Mucosa of gallbladder (tissue), 1 donor: ENCODE measurements at regions not wholly inside any gene's neighbourhood (a gene's known extent, or its start where the extent isn't known, plus 50 kb on each side); places are given as distances from the start of the nearest gene placed in this dataset.

Experiments used
- DNase-seq: peaks from one replicate; pipeline ENCODE4 v3.0.0-alpha.2; 2020; ENCODE audit warnings: low spot score
- donor health status: DM: no; HTN: no; CAD: no.

GRCh38 chr15:95958382-95958781, 372.1 kb upstream of the NR2F2 start:
- no peak for DNase-seq

GRCh38 chr15:95968856-95969255, 361.6 kb upstream of the NR2F2 start:
- DNase-seq, result no peak

- DNase-seq, result no peak
Observed at GRCh38 chr15:95970326-95970725, 360.2 kb upstream of the NR2F2 start.

GRCh38 chr15:95972041-95972553, 358.4 kb upstream of the NR2F2 start:
- peak; percentile 33 for DNase-seq

- DNase-seq, result no peak
Observed at GRCh38 chr15:95972812-95973211, 357.7 kb upstream of the NR2F2 start.

- no peak for DNase-seq
Observed at GRCh38 chr15:95973566-95974256, 356.8 kb upstream of the NR2F2 start.

GRCh38 chr15:95975212-95975611, 355.3 kb upstream of the NR2F2 start:
- no peak for DNase-seq

- no peak for DNase-seq
Observed at GRCh38 chr15:95979286-95979685, 351.2 kb upstream of the NR2F2 start.

GRCh38 chr15:95981209-95981608, 349.3 kb upstream of the NR2F2 start:
- DNase-seq, result no peak

GRCh38 chr15:95987299-95987698, 343.2 kb upstream of the NR2F2 start:
- no peak for DNase-seq

- DNase-seq, result no peak
Observed at GRCh38 chr15:95987886-95988573, 342.5 kb upstream of the NR2F2 start.

GRCh38 chr15:95988574-95988887, 342.0 kb upstream of the NR2F2 start:
- no peak for DNase-seq

GRCh38 chr15:95989392-95989791, 341.1 kb upstream of the NR2F2 start:
- no peak for DNase-seq

GRCh38 chr15:95990833-95991232, 339.7 kb upstream of the NR2F2 start:
- no peak for DNase-seq

GRCh38 chr15:95994418-95994817, 336.1 kb upstream of the NR2F2 start:
- no peak for DNase-seq

GRCh38 chr15:95995375-95996168, 334.9 kb upstream of the NR2F2 start:
- no peak for DNase-seq

- DNase-seq, result no peak
Observed at GRCh38 chr15:95996494-95996893, 334.0 kb upstream of the NR2F2 start.

- no peak for DNase-seq
Observed at GRCh38 chr15:95998935-95999334, 331.6 kb upstream of the NR2F2 start.

GRCh38 chr15:96002890-96003859, 327.3 kb upstream of the NR2F2 start:
- no peak for DNase-seq

GRCh38 chr15:96005906-96006305, 324.6 kb upstream of the NR2F2 start:
- DNase-seq, result no peak

GRCh38 chr15:96011136-96011535, 319.4 kb upstream of the NR2F2 start:
- DNase-seq, result no peak

GRCh38 chr15:96014939-96015338, 315.6 kb upstream of the NR2F2 start:
- DNase-seq, result no peak
